Activated naive CD4-positive, alpha-beta T cell treated with anti-CD3 and anti-CD28 coated beads, Interleukin-2, amount 10 ng/mL, durations not matched to agents 7 days and 5 days (primary cell): ENCODE measurements at regions not wholly inside any gene's neighbourhood (a gene's known extent, or its start where the extent isn't known, plus 50 kb on each side); places are given as distances from the start of the nearest gene placed in this dataset.

ENCODE experiments used
- CTCF ChIA-PET: fragments of 350-600 bp; sonication (Branson Sonifier 250); formaldehyde crosslinking; loops from one replicate; lab custom pipeline; 2021; ENCODE audit warnings: antibody characterized with exemption; lab: Charles Lee
- DNase-seq: peaks from one replicate; pipeline ENCODE4 v3.0.0-alpha.2; 2020
- H3K27ac Mint-ChIP-seq: one replicate; pipeline ENCODE4 v1.8.0; 2021; ENCODE audit warnings: mild to moderate bottlenecking, moderate library complexity, mixed read lengths
- H3K27me3 Mint-ChIP-seq: one replicate; pipeline ENCODE4 v1.8.0; 2021; ENCODE audit warnings: mild to moderate bottlenecking, mixed read lengths
- H3K36me3 Mint-ChIP-seq: one replicate; pipeline ENCODE4 v1.8.0; 2021; ENCODE audit warnings: mixed read lengths
- H3K4me1 Mint-ChIP-seq: one replicate; pipeline ENCODE4 v1.8.0; 2021; ENCODE audit warnings: mixed read lengths
- H3K4me3 Mint-ChIP-seq: one replicate; pipeline ENCODE4 v1.8.0; 2021; ENCODE audit warnings: mild to moderate bottlenecking, moderate library complexity, mixed read lengths
- H3K9me3 Mint-ChIP-seq: one replicate; pipeline ENCODE4 v1.8.0; 2021; ENCODE audit warnings: mixed read lengths

- DNase-seq, result no peak
- Mint-ChIP-seq H3K27me3 (peaks cover 7% of the 10 kb centered on the region), H3K4me1 (no peaks in the 10 kb centered on the region), H3K27ac (no peak overlapping the region), H3K36me3 (no peaks in the 10 kb centered on the region), H3K4me3 (no peak overlapping the region), H3K9me3 (no peaks in the 10 kb centered on the region)
- CTCF ChIA-PET, result no interaction called here
These were observed 88.3 kb upstream of the CCDC112 start for GRCh38 chr5:115384587-115385375.

- no peak for DNase-seq
- Mint-ChIP-seq H3K4me1 (peaks cover 4% of the 10 kb centered on the region), H3K4me3 (no peak overlapping the region), H3K27ac (no peak overlapping the region), H3K36me3 (no peaks in the 10 kb centered on the region), H3K27me3 (no peaks in the 10 kb centered on the region), H3K9me3 (no peaks in the 10 kb centered on the region)
- CTCF ChIA-PET, result no interaction called here
These were observed 86.5 kb upstream of the CCDC112 start for GRCh38 chr5:115382989-115383388.

DNA sequence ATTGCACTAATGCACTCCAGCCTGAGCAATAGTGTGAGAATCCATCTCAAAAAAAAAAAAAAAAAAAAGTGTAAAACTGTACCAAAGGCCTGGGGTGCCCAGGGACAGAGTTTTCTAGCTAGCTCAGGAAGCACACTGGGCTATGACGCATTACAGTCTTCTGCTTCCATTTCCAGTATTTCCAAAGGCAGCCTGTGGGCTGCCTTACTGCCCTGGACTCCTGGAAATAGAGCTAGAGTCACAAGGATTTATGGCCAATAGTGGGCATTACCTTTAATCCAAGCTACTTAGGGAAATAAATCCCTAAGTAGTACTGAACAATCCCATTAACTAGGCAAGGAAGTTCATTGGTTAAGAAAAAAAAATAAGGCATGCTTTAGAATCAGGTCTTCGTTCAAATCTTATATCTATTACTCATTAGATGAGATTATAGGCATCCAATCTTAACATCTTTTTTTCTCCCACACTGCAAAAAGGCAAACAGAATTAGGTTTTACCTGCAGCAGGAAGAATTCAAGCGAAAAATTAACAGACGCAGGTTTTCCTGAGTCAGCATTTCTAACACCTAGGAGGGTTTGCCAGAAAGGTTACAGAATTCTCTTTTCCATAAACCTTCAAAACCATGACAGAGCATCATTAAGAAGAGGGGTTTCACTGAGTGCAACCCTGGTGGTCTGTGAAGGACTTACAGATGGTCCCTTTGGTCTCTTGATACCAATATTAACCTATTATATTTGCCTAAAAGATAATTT, 85.6 kb upstream of the CCDC112 start:
- Mint-ChIP-seq H3K4me3 (no peak overlapping the region), H3K36me3 (no peaks in the 10 kb centered on the region), H3K27ac (no peak overlapping the region), H3K4me1 (peaks cover 12% of the 10 kb centered on the region), H3K9me3 (no peaks in the 10 kb centered on the region), H3K27me3 (no peaks in the 10 kb centered on the region)
- no peak for DNase-seq
- CTCF ChIA-PET, result interaction anchor here (1.2 to 2.1 kb wide), 2 partner anchors 9 to 193 kb away, joined by 3 to 5 read pairs; no protein-coding TSS in a partner anchor

- CTCF ChIA-PET, result interaction anchor here (0.6 to 2.1 kb wide), 2 partner anchors 26 to 195 kb away, joined by 3 to 5 read pairs; no protein-coding TSS in a partner anchor
- peaks cover 12% of the 10 kb centered on the region for H3K4me1 Mint-ChIP-seq
- H3K9me3 Mint-ChIP-seq, result no peaks in the 10 kb centered on the region
- H3K27me3 Mint-ChIP-seq, result no peaks in the 10 kb centered on the region
- no peak for DNase-seq
- H3K27ac Mint-ChIP-seq, result no peak overlapping the region
- no peak overlapping the region for H3K4me3 Mint-ChIP-seq
- no peaks in the 10 kb centered on the region for H3K36me3 Mint-ChIP-seq
These were observed 83.3 kb upstream of the CCDC112 start for GRCh38 chr5:115379622-115380344.

- H3K36me3 Mint-ChIP-seq, result no peaks in the 10 kb centered on the region
- H3K4me3 Mint-ChIP-seq, result no peak overlapping the region
- H3K27me3 Mint-ChIP-seq, result no peaks in the 10 kb centered on the region
- no peak for DNase-seq
- no peaks in the 10 kb centered on the region for H3K9me3 Mint-ChIP-seq
- CTCF ChIA-PET, result no interaction called here
- peaks cover 12% of the 10 kb centered on the region for H3K4me1 Mint-ChIP-seq
- H3K27ac Mint-ChIP-seq, result no peak overlapping the region
These were observed 82.3 kb upstream of the CCDC112 start for GRCh38 chr5:115378754-115379153.

- H3K36me3 Mint-ChIP-seq, result no peaks in the 10 kb centered on the region
- no peak for DNase-seq
- no peak overlapping the region for H3K4me3 Mint-ChIP-seq
- H3K4me1 Mint-ChIP-seq, result peaks cover 12% of the 10 kb centered on the region
- H3K27me3 Mint-ChIP-seq, result no peaks in the 10 kb centered on the region
- CTCF ChIA-PET, result interaction anchor here (0.6 kb wide), 1 partner anchor 196 kb away, joined by 4 read pairs; no protein-coding TSS in a partner anchor
- no peaks in the 10 kb centered on the region for H3K9me3 Mint-ChIP-seq
- H3K27ac Mint-ChIP-seq, result no peak overlapping the region
These were observed 81.2 kb upstream of the CCDC112 start for GRCh38 chr5:115377468-115378217.

- DNase-seq, result no peak
- CTCF ChIA-PET, result interaction anchor here (1.8 kb wide), 1 partner anchor 199 kb away, joined by 5 read pairs; no protein-coding TSS in a partner anchor
- H3K9me3 Mint-ChIP-seq, result no peaks in the 10 kb centered on the region
These were observed 79.4 kb upstream of the CCDC112 start for GRCh38 chr5:115375893-115376292.

DNA sequence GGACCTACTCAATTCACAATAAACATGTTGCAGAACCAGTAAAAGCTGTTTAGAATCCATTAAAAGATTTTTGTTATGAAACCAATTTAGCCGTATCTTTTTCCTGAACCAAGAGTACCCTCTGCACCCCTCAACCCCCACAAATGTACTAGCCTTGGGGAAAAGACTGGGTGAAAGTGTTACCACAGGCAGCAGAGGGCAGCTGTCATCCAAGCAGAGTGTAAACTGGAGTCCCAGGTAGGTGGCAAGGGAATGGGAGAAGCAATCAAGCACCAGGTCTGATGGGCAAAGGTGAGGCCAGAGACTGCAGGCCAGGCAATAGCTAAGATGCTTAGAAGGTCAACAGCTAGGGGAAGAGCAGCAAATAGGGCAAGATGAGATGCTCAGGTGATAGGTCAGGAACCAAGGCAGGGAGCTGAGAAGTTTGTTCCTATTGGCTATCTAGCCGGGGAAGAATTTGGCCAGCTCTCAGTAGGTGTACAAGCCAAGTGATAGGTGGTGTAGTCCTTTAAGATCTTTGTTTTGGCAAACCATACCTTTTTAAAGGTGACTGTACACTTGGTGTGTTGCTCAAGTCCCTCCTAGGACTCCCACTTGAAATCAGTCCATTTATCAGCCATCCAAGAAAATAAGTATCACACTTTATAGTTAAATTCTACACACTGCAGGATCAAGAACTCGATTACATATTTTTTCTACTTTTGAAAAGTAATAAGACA, 77.8 kb upstream of the CCDC112 start:
- Mint-ChIP-seq H3K27me3 (no peaks in the 10 kb centered on the region), H3K36me3 (no peaks in the 10 kb centered on the region), H3K9me3 (no peaks in the 10 kb centered on the region), H3K4me3 (no peak overlapping the region), H3K4me1 (peaks cover 9% of the 10 kb centered on the region), H3K27ac (no peak overlapping the region)
- DNase-seq, result no peak
- CTCF ChIA-PET, result interaction anchor here (1.7 to 1.8 kb wide), 2 partner anchors 200 to 202 kb away, joined by 5 read pairs; no protein-coding TSS in a partner anchor

More at GRCh38 chr5:115375893-115376292, 79.4 kb upstream of the CCDC112 start:
- Mint-ChIP-seq H3K27ac (no peak overlapping the region), H3K36me3 (no peaks in the 10 kb centered on the region), H3K4me1 (peaks cover 12% of the 10 kb centered on the region), H3K27me3 (no peaks in the 10 kb centered on the region), H3K4me3 (no peak overlapping the region)

DNA sequence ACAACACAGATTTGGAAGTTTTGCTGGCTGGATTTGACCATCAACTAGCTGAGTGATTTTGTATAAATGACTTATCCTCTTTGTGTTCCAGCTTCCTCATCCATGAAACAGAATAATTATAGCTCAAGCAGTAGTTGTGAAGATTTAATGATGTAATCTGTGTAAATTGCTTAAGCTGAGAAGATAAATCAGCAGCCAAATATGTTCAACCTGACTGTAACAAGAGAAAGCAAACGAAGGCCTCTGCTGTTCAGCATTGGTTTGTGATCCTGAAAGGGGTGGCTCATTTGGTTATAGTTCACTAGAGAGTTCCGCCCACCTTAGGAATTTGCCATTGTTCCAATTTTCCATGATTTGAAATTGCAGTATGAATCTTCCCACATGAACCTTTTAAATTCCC, 75.7 kb upstream of the CCDC112 start:
- no peaks in the 10 kb centered on the region for H3K27me3 Mint-ChIP-seq
- no peaks in the 10 kb centered on the region for H3K4me1 Mint-ChIP-seq
- H3K9me3 Mint-ChIP-seq, result no peaks in the 10 kb centered on the region
- no peak for DNase-seq
- H3K4me3 Mint-ChIP-seq, result no peak overlapping the region
- CTCF ChIA-PET, result no interaction called here
- H3K27ac Mint-ChIP-seq, result no peak overlapping the region
- H3K36me3 Mint-ChIP-seq, result no peaks in the 10 kb centered on the region

DNA sequence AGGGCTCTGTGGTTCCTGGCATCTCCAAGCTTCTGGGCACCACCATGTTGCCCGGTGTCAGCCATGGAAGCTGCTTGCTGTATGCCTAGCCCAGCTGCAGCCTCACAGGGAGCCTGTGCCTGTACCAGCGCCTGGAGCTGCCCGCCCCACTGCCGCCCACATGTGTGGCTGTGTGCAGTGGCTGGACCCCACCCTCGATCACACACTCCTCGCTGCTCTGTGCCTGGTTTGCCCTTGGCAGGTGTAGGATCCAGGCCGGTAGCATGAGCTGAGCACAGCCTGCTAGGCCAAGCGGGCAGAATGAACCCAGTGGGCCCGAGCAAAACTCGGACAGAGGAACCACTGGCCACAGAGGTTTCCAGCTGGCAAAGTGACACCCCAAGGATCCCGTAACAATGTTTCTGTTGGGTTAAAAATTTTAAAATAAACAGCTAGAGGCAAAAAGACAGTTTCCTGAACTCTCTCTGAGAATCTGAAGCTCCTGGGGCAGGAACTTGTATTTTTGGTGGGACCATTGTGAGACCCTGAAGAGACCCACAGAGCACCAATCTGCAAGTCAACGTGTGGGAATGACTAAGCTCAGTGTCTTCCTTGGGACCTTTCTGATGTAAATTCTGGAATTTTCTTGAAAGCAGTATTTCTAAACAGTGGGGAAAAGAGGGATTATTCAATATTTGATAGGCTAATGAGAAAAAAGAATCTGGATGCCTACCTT, 73.1 kb upstream of the CCDC112 start:
- Mint-ChIP-seq H3K27ac (no peak overlapping the region), H3K4me3 (no peak overlapping the region), H3K36me3 (no peaks in the 10 kb centered on the region), H3K9me3 (no peaks in the 10 kb centered on the region), H3K27me3 (no peaks in the 10 kb centered on the region), H3K4me1 (no peaks in the 10 kb centered on the region)
- CTCF ChIA-PET, result interaction anchor here (1.1 kb wide), 1 partner anchor 61 kb away, joined by 3 read pairs; no protein-coding TSS in a partner anchor
- no peak for DNase-seq

- no peaks in the 10 kb centered on the region for H3K4me1 Mint-ChIP-seq
- no peak overlapping the region for H3K4me3 Mint-ChIP-seq
- H3K36me3 Mint-ChIP-seq, result no peaks in the 10 kb centered on the region
- no peaks in the 10 kb centered on the region for H3K27me3 Mint-ChIP-seq
- H3K9me3 Mint-ChIP-seq, result no peaks in the 10 kb centered on the region
- CTCF ChIA-PET, result no interaction called here
- DNase-seq, result no peak
- H3K27ac Mint-ChIP-seq, result no peak overlapping the region
These were observed 69.8 kb upstream of the CCDC112 start for GRCh38 chr5:115366223-115366622.

GRCh38 chr5:115363879-115364278, 67.4 kb upstream of the CCDC112 start:
- CTCF ChIA-PET, result no interaction called here

More at GRCh38 chr5:115363879-115364278, 67.4 kb upstream of the CCDC112 start:
- H3K36me3 Mint-ChIP-seq, result no peaks in the 10 kb centered on the region
- H3K27ac Mint-ChIP-seq, result no peak overlapping the region
- H3K4me1 Mint-ChIP-seq, result no peaks in the 10 kb centered on the region
- no peak for DNase-seq
- no peaks in the 10 kb centered on the region for H3K27me3 Mint-ChIP-seq
- H3K9me3 Mint-ChIP-seq, result no peaks in the 10 kb centered on the region
- H3K4me3 Mint-ChIP-seq, result no peak overlapping the region
